Activated naive CD8-positive, alpha-beta T cell treated with anti-CD3 and anti-CD28 coated beads, Interleukin-2, amount 50 U/mL, for 24 hours (primary cell): ENCODE measurements at regions not wholly inside any gene's neighbourhood (a gene's known extent, or its start where the extent isn't known, plus 50 kb on each side); places are given as distances from the start of the nearest gene placed in this dataset.
"Not testable (repeated sequence)": the region's sequence is repeated elsewhere in the genome, so short reads cannot be mapped to it uniquely, and the experiment has no call there.

Experiments
- ATAC-seq: fragments of 150-1000 bp; cut with Tn5 transposase; one replicate; pipeline ENCODE4 v1.10.0; 2021
- DNase-seq: peaks from one replicate; pipeline ENCODE4 v3.0.0; 2021
- H3K27ac Mint-ChIP-seq: one replicate; pipeline ENCODE4 v1.8.0; 2021; ENCODE audit warnings: mild to moderate bottlenecking, mixed read lengths
- H3K27me3 Mint-ChIP-seq: one replicate; pipeline ENCODE4 v1.8.0; 2021; ENCODE audit warnings: mixed read lengths
- H3K36me3 Mint-ChIP-seq: one replicate; pipeline ENCODE4 v1.8.0; 2021; ENCODE audit warnings: low read depth, mixed read lengths
- H3K4me1 Mint-ChIP-seq: one replicate; pipeline ENCODE4 v1.8.0; 2021; ENCODE audit warnings: mixed read lengths
- H3K4me3 Mint-ChIP-seq: one replicate; pipeline ENCODE4 v1.8.0; 2021; ENCODE audit warnings: mild to moderate bottlenecking, moderate library complexity, mixed read lengths
- H3K9me3 Mint-ChIP-seq: one replicate; pipeline ENCODE4 v1.8.0; 2021; ENCODE audit warnings: mixed read lengths

- no peaks in the 10 kb centered on the region for H3K27me3 Mint-ChIP-seq
- ATAC-seq = no peak
- H3K27ac Mint-ChIP-seq = no peak overlapping the region
- no peak for DNase-seq
- H3K9me3 Mint-ChIP-seq = peaks cover 30% of the 10 kb centered on the region
- H3K4me1 Mint-ChIP-seq = peaks cover 40% of the 10 kb centered on the region
- no peak overlapping the region for H3K4me3 Mint-ChIP-seq
- peaks cover 7% of the 10 kb centered on the region for H3K36me3 Mint-ChIP-seq
Observed at GRCh38 chr7:92972441-92972840, 136.1 kb upstream of the CDK6 start.

- Mint-ChIP-seq H3K27me3 (no peaks in the 10 kb centered on the region), H3K4me3 (no peak overlapping the region), H3K27ac (peak overlapping the region; percentile 52), H3K4me1 (peaks cover 39% of the 10 kb centered on the region), H3K9me3 (peaks cover 4% of the 10 kb centered on the region), H3K36me3 (no peaks in the 10 kb centered on the region)
- ATAC-seq = peak; percentile 55
- no peak for DNase-seq
Observed at GRCh38 chr7:92969061-92969460, 132.7 kb upstream of the CDK6 start.

- no peak overlapping the region for H3K4me3 Mint-ChIP-seq
- DNase-seq (no peak), ATAC-seq (peak; percentile 35)
- peaks cover 36% of the 10 kb centered on the region for H3K4me1 Mint-ChIP-seq
- H3K27ac Mint-ChIP-seq = peak overlapping the region; percentile 65
- H3K36me3 Mint-ChIP-seq = no peaks in the 10 kb centered on the region
- H3K9me3 Mint-ChIP-seq = no peaks in the 10 kb centered on the region
- no peaks in the 10 kb centered on the region for H3K27me3 Mint-ChIP-seq
Observed at GRCh38 chr7:92968502-92968901, 132.1 kb upstream of the CDK6 start.

- peaks cover 3% of the 10 kb centered on the region for H3K9me3 Mint-ChIP-seq
- ATAC-seq (no peak), DNase-seq (no peak)
- no peak overlapping the region for H3K4me3 Mint-ChIP-seq
- H3K4me1 Mint-ChIP-seq = peaks cover 26% of the 10 kb centered on the region
- no peak overlapping the region for H3K27ac Mint-ChIP-seq
- no peaks in the 10 kb centered on the region for H3K27me3 Mint-ChIP-seq
- H3K36me3 Mint-ChIP-seq = no peaks in the 10 kb centered on the region
Observed at GRCh38 chr7:92967238-92967637, 130.9 kb upstream of the CDK6 start.

- peak overlapping the region; percentile 44 for H3K27ac Mint-ChIP-seq
- peaks cover 16% of the 10 kb centered on the region for H3K9me3 Mint-ChIP-seq
- no peak overlapping the region for H3K4me3 Mint-ChIP-seq
- DNase-seq = no peak
- no peaks in the 10 kb centered on the region for H3K27me3 Mint-ChIP-seq
- ATAC-seq = no peak
- peaks cover 11% of the 10 kb centered on the region for H3K4me1 Mint-ChIP-seq
- peaks cover 5% of the 10 kb centered on the region for H3K36me3 Mint-ChIP-seq
Observed at GRCh38 chr7:92964141-92964540, 127.8 kb upstream of the CDK6 start.

GRCh38 chr7:92963566-92963965, 127.2 kb upstream of the CDK6 start:
- Mint-ChIP-seq H3K4me3 (no peak overlapping the region), H3K9me3 (peaks cover 16% of the 10 kb centered on the region), H3K4me1 (peaks cover 7% of the 10 kb centered on the region), H3K27ac (no peak overlapping the region), H3K36me3 (peaks cover 5% of the 10 kb centered on the region), H3K27me3 (no peaks in the 10 kb centered on the region)
- no peak for ATAC-seq
- DNase-seq = no peak

GRCh38 chr7:92961961-92962360, 125.6 kb upstream of the CDK6 start:
- Mint-ChIP-seq H3K27me3 (peaks cover 3% of the 10 kb centered on the region), H3K36me3 (peaks cover 16% of the 10 kb centered on the region), H3K4me3 (no peak overlapping the region), H3K9me3 (peaks cover 30% of the 10 kb centered on the region), H3K4me1 (peaks cover 21% of the 10 kb centered on the region), H3K27ac (no peak overlapping the region)
- no peak for DNase-seq
- no peak for ATAC-seq

- peaks cover 38% of the 10 kb centered on the region for H3K9me3 Mint-ChIP-seq
- H3K4me3 Mint-ChIP-seq = no peak overlapping the region
- peak overlapping the region; percentile 84 for H3K27ac Mint-ChIP-seq
- peaks cover 3% of the 10 kb centered on the region for H3K27me3 Mint-ChIP-seq
- peaks cover 41% of the 10 kb centered on the region for H3K36me3 Mint-ChIP-seq
- peaks cover 52% of the 10 kb centered on the region for H3K4me1 Mint-ChIP-seq
- ATAC-seq = no peak
- DNase-seq = no peak
Observed at GRCh38 chr7:92956575-92956974, 120.2 kb upstream of the CDK6 start.

GRCh38 chr7:92955081-92955480, 118.7 kb upstream of the CDK6 start:
- peak; percentile 58 for DNase-seq
- Mint-ChIP-seq H3K4me3 (peak overlapping the region; percentile 7), H3K27ac (peak overlapping the region; percentile 84), H3K4me1 (peaks cover 52% of the 10 kb centered on the region), H3K27me3 (peaks cover 3% of the 10 kb centered on the region), H3K9me3 (peaks cover 33% of the 10 kb centered on the region), H3K36me3 (peaks cover 36% of the 10 kb centered on the region)
- peak; percentile 91 for ATAC-seq

- DNase-seq (peak; percentile 12), ATAC-seq (peak; percentile 90)
- Mint-ChIP-seq H3K36me3 (peaks cover 36% of the 10 kb centered on the region), H3K4me3 (peak overlapping the region; percentile 29), H3K27me3 (peaks cover 3% of the 10 kb centered on the region), H3K4me1 (peaks cover 52% of the 10 kb centered on the region), H3K27ac (peak overlapping the region; percentile 84), H3K9me3 (peaks cover 27% of the 10 kb centered on the region)
Observed at GRCh38 chr7:92953657-92954056, 117.3 kb upstream of the CDK6 start.

GRCh38 chr7:92949748-92950147, 113.4 kb upstream of the CDK6 start:
- Mint-ChIP-seq H3K27ac (no peak overlapping the region), H3K36me3 (peaks cover 7% of the 10 kb centered on the region), H3K9me3 (no peaks in the 10 kb centered on the region), H3K4me1 (peaks cover 21% of the 10 kb centered on the region), H3K4me3 (no peak overlapping the region), H3K27me3 (no peaks in the 10 kb centered on the region)
- ATAC-seq (no peak), DNase-seq (no peak)

- Mint-ChIP-seq H3K27me3 (no peaks in the 10 kb centered on the region), H3K9me3 (peaks cover 19% of the 10 kb centered on the region), H3K27ac (no peak overlapping the region), H3K4me3 (no peak overlapping the region), H3K36me3 (peaks cover 14% of the 10 kb centered on the region), H3K4me1 (peaks cover 8% of the 10 kb centered on the region)
- ATAC-seq = no peak
- DNase-seq = no peak
Observed at GRCh38 chr7:92945840-92946239, 109.5 kb upstream of the CDK6 start.

GRCh38 chr7:92944633-92945032, 108.3 kb upstream of the CDK6 start:
- no peak for ATAC-seq
- H3K4me3 Mint-ChIP-seq = no peak overlapping the region
- no peak overlapping the region for H3K27ac Mint-ChIP-seq
- H3K36me3 Mint-ChIP-seq = peaks cover 19% of the 10 kb centered on the region
- peaks cover 31% of the 10 kb centered on the region for H3K9me3 Mint-ChIP-seq
- no peak for DNase-seq
- H3K4me1 Mint-ChIP-seq = peaks cover 8% of the 10 kb centered on the region
- H3K27me3 Mint-ChIP-seq = no peaks in the 10 kb centered on the region

GRCh38 chr7:92942706-92943105, 106.3 kb upstream of the CDK6 start:
- peak; percentile 54 for ATAC-seq
- H3K4me1 Mint-ChIP-seq, DNase-seq, H3K4me3 Mint-ChIP-seq, H3K27me3 Mint-ChIP-seq: not testable (repeated sequence)
- peak overlapping the region; percentile 20 for H3K27ac Mint-ChIP-seq
- H3K36me3 Mint-ChIP-seq = peaks cover 25% of the 10 kb centered on the region
- H3K9me3 Mint-ChIP-seq = peaks cover 50% of the 10 kb centered on the region

- DNase-seq (no peak), ATAC-seq (no peak)
- H3K36me3 Mint-ChIP-seq = peaks cover 25% of the 10 kb centered on the region
- H3K4me1 Mint-ChIP-seq = peaks cover 8% of the 10 kb centered on the region
- H3K27ac Mint-ChIP-seq = no peak overlapping the region
- H3K4me3 Mint-ChIP-seq = no peak overlapping the region
- H3K27me3 Mint-ChIP-seq = no peaks in the 10 kb centered on the region
- peaks cover 57% of the 10 kb centered on the region for H3K9me3 Mint-ChIP-seq
Observed at GRCh38 chr7:92939666-92940360, 103.4 kb upstream of the CDK6 start.

GRCh38 chr7:92934096-92934495, 97.7 kb upstream of the CDK6 start:
- ATAC-seq = no peak
- H3K4me3 Mint-ChIP-seq = no peak overlapping the region
- no peak for DNase-seq
- H3K27me3 Mint-ChIP-seq = peaks cover 7% of the 10 kb centered on the region
- H3K27ac Mint-ChIP-seq = no peak overlapping the region
- H3K4me1 Mint-ChIP-seq = no peaks in the 10 kb centered on the region
- peaks cover 7% of the 10 kb centered on the region for H3K36me3 Mint-ChIP-seq
- peaks cover 49% of the 10 kb centered on the region for H3K9me3 Mint-ChIP-seq
